Ammon's horn (tissue), 1 donor: ENCODE measurements at regions not wholly inside any gene's neighbourhood (a gene's known extent, or its start where the extent isn't known, plus 50 kb on each side); places are given as distances from the start of the nearest gene placed in this dataset.

Experiments used
- DNase-seq: peaks from one replicate; pipeline ENCODE4 v3.0.0-alpha.2; 2016; ENCODE audit warnings: low spot score

GRCh38 chr4:171759274-171759673 is 53.9 kb upstream of the GALNTL6 start:
- no peak for DNase-seq

GRCh38 chr4:171751538-171751937 is 61.7 kb upstream of the GALNTL6 start:
- no peak for DNase-seq

- no peak for DNase-seq
These were observed 66.8 kb upstream of the GALNTL6 start for GRCh38 chr4:171746418-171746817.

GRCh38 chr4:171742436-171742835 is 70.8 kb upstream of the GALNTL6 start:
- DNase-seq = no peak

- no peak for DNase-seq
These were observed 86.0 kb upstream of the GALNTL6 start for GRCh38 chr4:171727185-171727584.

- DNase-seq = no peak
These were observed 91.3 kb upstream of the GALNTL6 start for GRCh38 chr4:171721937-171722336.

- DNase-seq = no peak
These were observed 93.5 kb upstream of the GALNTL6 start for GRCh38 chr4:171719691-171720090.

GRCh38 chr4:171718665-171719064 is 94.5 kb upstream of the GALNTL6 start:
- no peak for DNase-seq

GRCh38 chr4:171718069-171718468 is 95.1 kb upstream of the GALNTL6 start:
- DNase-seq = no peak

- DNase-seq = no peak
These were observed 95.9 kb upstream of the GALNTL6 start for GRCh38 chr4:171717231-171717741.

- DNase-seq = no peak
These were observed 97.2 kb upstream of the GALNTL6 start for GRCh38 chr4:171715973-171716372.

- no peak for DNase-seq
These were observed 98.3 kb upstream of the GALNTL6 start for GRCh38 chr4:171714791-171715454.

- DNase-seq = no peak
These were observed 102.5 kb upstream of the GALNTL6 start for GRCh38 chr4:171710743-171711142.

- DNase-seq = no peak
These were observed 136.5 kb upstream of the GALNTL6 start for GRCh38 chr4:171676555-171677215.

GRCh38 chr4:171674781-171675180 is 138.4 kb upstream of the GALNTL6 start:
- no peak for DNase-seq

GRCh38 chr4:171668403-171668802 is 144.8 kb upstream of the GALNTL6 start:
- DNase-seq = no peak

- no peak for DNase-seq
These were observed 145.3 kb upstream of the GALNTL6 start for GRCh38 chr4:171667906-171668305.

- DNase-seq = no peak
These were observed 162.1 kb upstream of the GALNTL6 start for GRCh38 chr4:171651071-171651470.

GRCh38 chr4:171650543-171650942 is 162.7 kb upstream of the GALNTL6 start:
- no peak for DNase-seq

- DNase-seq = no peak
These were observed 164.3 kb upstream of the GALNTL6 start for GRCh38 chr4:171648926-171649325.

GRCh38 chr4:171646984-171647383 is 166.2 kb upstream of the GALNTL6 start:
- no peak for DNase-seq

GRCh38 chr4:171644430-171645057 is 168.7 kb upstream of the GALNTL6 start:
- DNase-seq = peak; percentile 20

GRCh38 chr4:171639540-171639939 is 173.7 kb upstream of the GALNTL6 start:
- DNase-seq = no peak
